H7 (cell line): ENCODE measurements at regions not wholly inside any gene's neighbourhood (a gene's known extent, or its start where the extent isn't known, plus 50 kb on each side); places are given as distances from the start of the nearest gene placed in this dataset.
"Not testable (repeated sequence)": the region's sequence is repeated elsewhere in the genome, so short reads cannot be mapped to it uniquely, and the experiment has no call there.

Experiments
- DNase-seq: peaks from one replicate; pipeline ENCODE4 v3.0.0; 2012
- H3K27me3 ChIP-seq: 2 replicates; pipeline ENCODE4 v1.6.0; 2011; ENCODE audit warnings: mild to moderate bottlenecking, low read length; ENCODE audit not compliant: control insufficient read depth, insufficient read depth
- H3K36me3 ChIP-seq: replicated peaks from 2 replicates; pipeline ENCODE4 v1.5.1; 2011; ENCODE audit warnings: low read length; ENCODE audit not compliant: control insufficient read depth, insufficient read depth
- H3K4me3 ChIP-seq: 2 replicates; pipeline ENCODE4 v1.5.1; 2011; ENCODE audit warnings: low read depth, mild to moderate bottlenecking, control low read depth, low read length, moderate library complexity; ENCODE audit not compliant: insufficient read depth

DNA sequence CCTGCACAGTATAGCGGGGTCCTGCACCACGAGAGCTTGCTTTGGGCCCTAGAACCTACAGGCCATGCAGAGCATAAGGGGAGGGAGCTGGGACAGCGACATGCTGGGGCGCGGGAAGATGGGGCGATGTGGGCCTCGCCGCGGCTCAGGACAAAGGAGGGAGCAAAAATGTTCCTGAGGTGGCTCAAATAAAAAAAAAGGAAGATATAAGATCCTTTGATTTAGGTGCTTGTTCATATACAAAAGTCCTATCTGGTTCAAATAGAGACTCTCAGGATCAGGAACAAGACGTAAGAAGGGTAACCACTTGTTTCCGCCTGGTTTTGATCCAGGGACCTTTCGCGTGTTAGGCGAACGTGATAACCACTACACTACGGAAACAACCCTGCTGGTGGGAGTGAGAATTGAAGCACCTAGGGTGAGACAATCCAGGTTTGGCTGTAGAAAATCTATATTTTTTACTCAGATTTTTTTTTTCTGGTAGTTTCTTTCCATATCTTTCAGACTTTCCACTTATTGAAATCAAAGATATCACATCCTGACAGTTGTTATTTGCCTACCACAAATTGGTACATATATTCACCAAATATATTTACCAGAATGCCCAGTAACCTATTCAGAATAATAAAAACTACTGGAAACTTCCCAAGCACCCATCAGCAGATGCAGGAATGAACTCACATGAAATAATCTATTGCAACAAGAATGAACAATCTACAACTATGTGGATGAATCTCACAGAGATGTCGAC is 177.9 kb upstream of the ZNF184 start:
- H3K36me3 ChIP-seq, result no peaks in the 10 kb centered on the region
- DNase-seq, result peak; percentile 81
- peak overlapping the region; percentile 54 for H3K4me3 ChIP-seq
- H3K27me3 ChIP-seq, result no peaks in the 10 kb centered on the region

DNA sequence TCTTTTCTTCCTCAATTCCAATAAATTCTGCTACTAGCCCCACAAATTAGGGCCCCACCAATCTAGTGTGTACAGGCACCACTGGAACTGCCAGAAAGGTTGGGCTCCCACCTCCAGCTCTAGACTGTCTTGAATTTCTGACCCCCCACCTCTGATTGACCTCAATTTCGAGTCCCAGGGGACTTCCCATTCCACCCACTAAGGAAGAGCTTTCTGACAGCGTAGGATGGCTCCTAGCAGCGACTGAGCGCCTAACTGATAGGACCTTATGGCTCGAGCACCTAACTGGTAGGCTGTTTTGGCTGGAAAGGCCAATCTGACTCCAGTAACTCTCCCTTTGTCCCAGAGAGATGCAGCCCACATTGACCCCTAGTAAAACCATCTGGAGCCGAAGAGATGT is 171.6 kb upstream of the ZNF184 start:
- Histone ChIP-seq H3K36me3 (no peaks in the 10 kb centered on the region), H3K4me3 (no peak overlapping the region), H3K27me3 (no peaks in the 10 kb centered on the region)
- DNase-seq, result no peak

DNA sequence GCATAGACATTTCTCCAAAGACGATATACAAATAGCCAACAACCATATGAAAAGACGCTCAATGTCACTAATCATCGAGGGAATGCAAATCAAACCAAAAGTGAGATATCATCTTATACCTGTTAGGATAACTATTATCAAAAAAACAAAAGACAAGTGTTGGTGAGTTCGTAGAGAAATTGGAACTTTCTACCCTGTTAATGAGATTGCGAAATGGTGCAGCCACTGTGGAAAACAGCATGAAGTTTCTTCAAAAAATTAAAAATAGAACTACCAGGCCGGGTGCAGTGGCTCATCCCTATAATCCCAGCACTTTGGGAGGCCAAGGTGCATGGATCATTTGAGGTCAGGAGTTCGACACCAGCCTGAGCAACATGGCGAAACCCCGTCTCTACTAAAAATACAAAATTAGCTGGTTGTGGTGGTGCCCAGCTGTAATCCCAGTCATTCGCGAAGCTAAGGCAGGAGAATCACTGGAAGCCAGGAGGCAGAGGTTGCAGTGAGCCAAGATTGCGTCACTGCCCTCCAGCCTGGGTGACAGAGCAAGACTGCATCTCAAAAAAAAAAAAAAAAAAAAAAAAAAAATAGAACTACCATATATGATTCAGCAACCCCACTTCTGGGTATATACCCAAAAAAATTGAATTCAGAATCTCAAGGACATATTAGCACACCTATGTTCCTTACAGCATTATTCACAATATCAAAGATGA is 170.0 kb upstream of the ZNF184 start:
- DNase-seq, result no peak
- Histone ChIP-seq H3K36me3 (no peaks in the 10 kb centered on the region), H3K27me3 (no peaks in the 10 kb centered on the region), H3K4me3 (no peak overlapping the region)

DNA sequence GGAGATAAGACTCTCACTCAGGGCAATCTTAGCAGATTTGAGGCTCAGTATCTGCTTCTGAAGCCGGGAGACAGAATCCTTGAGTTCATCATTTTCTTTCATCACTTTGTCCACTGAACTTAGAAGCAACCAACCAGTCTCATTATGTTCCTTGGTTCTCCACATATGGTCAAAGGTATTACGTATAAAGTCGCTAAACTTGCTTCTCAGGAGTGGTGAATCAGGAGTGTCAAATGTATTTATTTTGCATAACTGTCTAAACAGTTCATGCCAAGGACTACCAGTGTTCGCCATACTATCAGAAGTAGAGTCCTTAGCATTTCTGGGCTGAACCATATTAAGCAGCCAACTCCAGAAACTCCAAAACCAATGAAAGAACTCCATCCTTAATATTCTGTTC is 163.0 kb upstream of the ZNF184 start:
- not testable (repeated sequence) for H3K27me3 ChIP-seq, H3K4me3 ChIP-seq, H3K36me3 ChIP-seq, DNase-seq

DNA sequence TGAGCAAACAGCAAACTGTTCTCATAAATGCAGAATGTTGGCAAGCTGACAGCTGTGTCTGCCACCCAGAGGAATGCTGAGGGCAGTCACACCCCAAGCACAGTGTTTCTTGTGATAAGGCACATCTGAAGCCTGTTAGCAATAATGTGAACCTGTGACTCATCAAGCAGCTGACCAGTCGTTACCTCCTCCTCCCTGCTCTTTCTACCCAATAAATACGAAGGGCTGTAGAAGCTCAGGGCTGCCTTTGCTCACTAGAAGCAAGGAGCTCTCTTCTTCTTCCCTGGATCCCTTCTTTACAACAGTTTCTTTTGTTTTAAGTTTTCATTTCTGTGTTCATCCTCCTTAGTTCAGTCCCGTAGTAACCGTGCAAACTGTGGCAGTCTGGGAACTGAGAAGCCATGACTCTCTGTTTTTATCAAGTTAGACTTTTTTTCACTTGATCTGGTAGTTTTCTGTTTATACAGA is 160.3 kb upstream of the ZNF184 start:
- DNase-seq, H3K4me3 ChIP-seq, H3K27me3 ChIP-seq, H3K36me3 ChIP-seq: not testable (repeated sequence)

DNA sequence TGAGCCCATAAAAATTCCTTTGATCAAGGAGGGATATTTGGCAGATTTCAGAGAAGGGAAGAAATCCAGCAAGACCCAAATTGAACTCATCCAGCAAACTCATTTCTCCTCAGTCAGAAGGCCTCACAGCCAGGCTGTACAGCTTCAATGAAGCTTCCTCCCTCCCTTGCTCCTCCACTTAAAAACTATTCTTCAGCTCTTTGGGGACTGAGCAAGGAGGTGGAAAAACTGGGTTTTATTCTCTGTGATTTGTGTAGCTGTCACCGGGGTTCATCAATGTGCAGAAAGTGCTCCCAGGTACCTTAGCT is 158.7 kb upstream of the ZNF184 start:
- DNase-seq, result no peak
- no peaks in the 10 kb centered on the region for H3K36me3 ChIP-seq
- H3K27me3 ChIP-seq, result peaks cover 2% of the 10 kb centered on the region; the same call in 1 of the 2 replicates
- no peak overlapping the region for H3K4me3 ChIP-seq

DNA sequence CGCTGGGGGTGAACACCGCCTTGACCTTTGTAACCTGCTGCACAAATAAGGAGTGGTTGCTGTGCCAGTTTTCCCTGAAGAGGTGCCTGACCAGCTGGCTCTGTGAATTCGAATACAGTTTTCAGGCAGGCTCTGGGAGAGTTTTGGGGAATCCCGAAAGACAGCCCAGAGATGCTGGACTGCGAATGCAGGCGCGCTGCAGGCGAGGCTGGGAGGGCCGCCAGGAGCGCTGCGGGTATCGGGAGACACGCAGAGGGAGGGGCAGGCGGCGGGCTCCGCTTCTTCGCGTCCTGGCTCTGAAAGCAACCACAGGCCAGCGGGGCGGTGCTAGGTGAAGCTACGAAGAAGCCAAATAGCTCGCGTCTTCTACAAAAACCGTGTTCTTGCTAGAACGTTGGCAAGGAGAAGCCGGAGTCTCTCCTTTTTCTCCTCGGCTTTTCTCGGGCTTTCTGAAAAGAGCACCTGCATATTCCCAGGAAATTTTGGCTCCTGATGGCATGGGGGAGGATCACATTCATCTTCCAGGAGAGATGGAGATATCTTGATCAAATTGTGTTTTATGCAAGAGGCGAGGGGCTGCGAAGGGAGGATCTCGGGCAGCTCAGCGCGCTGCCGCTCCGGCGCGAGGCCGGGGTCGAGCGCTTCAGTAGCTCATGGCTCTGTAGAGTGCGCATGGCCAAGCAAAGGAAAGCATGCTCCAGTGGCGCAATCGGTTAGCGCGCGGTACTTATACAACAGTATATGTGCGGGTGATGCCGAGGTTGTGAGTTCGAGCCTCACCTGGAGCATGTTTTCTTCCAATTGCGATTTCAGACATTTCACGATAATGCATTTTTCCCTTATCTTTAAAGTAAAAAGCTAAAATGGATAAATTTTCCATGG is 158.1 kb upstream of the ZNF184 start:
- Histone ChIP-seq H3K36me3 (no peaks in the 10 kb centered on the region), H3K27me3 (peaks cover 2% of the 10 kb centered on the region; the same call in 1 of the 2 replicates), H3K4me3 (peak overlapping the region; percentile 91)
- peak; percentile 85 for DNase-seq

DNA sequence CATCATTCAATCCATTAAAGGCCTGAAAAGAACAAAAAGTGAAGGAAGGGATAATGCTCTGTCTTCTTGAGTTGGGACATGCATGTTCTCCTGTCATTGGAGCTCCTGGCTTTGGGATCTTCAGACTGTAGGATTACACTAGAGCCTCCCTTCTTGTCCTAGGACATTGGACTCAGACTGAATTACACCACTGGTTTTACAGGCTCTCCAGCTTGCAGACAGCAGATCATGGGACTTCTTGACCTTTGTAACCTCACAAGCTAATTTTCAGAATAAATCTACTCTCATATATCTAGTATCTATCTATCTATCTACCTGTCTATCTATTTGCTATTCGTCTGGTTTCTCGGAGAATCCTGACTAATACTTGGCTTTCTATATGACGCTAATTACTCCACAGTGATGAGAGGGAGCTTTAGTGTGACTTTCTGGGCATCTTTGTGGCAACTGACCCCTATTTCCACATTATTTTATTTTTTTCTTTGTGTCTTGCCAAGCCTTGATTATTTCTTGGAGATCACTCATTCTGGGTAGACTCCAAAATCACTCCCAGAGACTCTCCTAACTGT is 151.9 kb upstream of the ZNF184 start:
- no peaks in the 10 kb centered on the region for H3K36me3 ChIP-seq
- no peak overlapping the region for H3K4me3 ChIP-seq
- no peak for DNase-seq
- no peaks in the 10 kb centered on the region for H3K27me3 ChIP-seq

DNA sequence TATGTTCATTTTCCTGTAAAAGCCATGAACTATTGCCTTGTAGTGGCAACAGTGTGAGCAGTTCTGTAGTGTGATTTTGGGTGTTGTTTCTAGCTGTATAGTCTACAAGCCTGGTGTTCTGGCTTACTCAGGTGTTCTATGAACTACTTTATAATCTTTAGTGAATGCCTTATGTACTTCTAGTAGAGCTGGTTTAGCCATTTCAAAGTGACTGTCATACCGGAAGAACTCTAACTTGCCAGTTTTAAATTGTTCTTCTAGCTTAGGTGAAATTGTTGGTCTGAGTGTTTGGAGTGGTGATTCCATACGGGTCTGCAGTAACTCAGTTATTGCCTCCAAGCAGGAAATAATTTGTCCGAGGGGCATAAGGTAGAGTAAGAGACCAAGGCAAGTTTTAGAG is 150.2 kb upstream of the ZNF184 start:
- Histone ChIP-seq H3K4me3 (no peak overlapping the region), H3K27me3 (no peaks in the 10 kb centered on the region), H3K36me3 (no peaks in the 10 kb centered on the region)
- no peak for DNase-seq

DNA sequence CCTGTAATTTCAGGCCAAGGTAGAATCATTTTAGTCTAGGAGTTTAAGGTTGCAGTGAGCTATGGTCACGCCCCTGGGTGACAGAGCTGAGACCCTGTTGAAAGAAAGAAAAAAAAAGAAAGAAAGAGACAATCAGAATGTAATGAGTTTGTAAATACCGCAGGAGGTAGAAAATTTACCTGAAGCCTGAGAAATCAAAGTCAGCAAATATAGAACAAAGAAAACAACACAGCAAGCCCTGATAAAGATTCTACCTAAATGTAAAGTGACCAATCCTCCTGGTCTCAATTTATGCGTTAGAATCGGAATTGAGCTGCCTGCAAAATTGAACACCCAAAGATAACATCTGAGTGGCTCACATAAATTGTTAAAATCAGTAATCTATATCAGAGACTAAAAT is 146.5 kb upstream of the ZNF184 start:
- no peak for DNase-seq
- Histone ChIP-seq H3K27me3 (peaks cover 7% of the 10 kb centered on the region; the same call in 1 of the 2 replicates), H3K4me3 (no peak overlapping the region), H3K36me3 (no peaks in the 10 kb centered on the region)

DNA sequence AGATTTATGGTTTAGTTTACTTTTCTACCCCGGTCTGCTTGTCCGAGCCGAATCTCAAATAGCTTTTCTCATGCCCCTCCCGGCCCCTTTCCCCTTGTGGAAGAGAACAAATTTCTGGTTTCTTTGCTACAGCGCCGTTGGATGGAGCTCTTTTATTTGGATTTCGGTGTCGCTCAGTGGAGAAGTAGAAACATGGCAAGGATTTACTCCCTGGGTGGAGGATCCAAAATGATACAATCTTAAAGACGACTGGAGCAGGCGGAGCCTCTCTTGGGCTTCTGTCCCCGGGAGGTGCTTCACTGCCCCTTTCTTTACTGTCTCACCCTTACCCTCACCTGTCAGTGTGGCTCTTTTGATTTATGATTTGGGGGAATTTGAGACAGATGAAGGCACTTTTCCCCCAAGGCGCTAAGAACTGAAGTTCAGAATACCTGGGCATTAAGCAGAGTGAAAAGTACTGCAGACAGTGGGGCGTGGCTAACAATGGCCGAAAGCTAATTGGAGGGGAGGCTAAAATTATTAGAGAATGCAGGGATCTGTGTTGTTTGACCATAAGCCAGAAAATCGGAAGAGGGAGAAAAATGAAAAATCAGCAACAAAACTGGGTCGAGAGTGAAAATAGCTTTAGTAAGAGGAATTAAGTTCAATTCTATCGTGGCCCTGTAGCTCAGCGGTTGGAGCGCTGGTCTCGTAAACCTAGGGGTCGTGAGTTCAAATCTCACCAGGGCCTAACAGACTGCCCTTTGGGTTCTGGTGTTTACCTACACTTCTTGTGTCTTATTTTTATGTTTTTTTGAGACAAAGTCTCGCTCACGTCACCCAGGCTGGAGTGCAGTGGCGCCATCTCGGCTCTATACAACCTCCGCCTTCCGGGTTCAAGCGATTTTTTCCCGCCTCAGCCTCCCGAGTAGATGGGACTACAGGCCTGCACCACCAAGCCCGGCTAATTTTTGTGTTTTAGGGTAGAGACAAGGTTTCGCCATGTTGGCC is 145.1 kb upstream of the ZNF184 start:
- no peaks in the 10 kb centered on the region for H3K36me3 ChIP-seq
- DNase-seq, result peak; percentile 60
- peaks cover 7% of the 10 kb centered on the region; the same call in 1 of the 2 replicates for H3K27me3 ChIP-seq
- H3K4me3 ChIP-seq, result peak overlapping the region; percentile 53

DNA sequence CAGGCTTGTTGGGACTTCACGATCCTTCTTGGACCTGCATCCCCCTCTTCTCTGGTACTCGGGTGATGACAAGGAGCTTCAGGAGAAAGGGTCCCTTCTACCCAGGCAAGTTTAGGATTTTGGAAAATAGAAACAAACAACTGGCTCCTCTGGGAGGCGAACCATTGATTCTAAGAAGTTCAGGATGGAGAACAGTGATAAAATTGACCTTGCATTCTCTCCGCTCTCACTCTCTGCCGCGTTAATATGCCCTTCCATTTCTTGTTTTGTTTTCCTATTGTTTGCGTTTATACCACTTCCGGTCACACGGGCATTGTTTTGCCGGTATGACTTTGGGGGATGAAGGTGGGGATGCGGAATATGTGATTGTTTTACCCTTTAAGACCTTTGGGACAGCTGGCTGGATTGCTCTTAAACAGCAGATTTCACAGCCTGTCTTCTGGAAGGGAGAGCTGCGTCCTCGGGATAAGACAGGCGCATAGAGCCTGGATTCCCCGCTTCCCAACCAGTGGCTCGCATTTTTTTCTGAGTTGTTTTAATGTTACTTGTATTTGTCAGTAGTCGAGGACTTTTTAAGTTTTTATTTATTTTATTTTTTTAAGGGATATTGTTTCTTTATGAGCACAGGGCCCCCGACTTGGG is 144.3 kb upstream of the ZNF184 start:
- H3K27me3 ChIP-seq, result peaks cover 7% of the 10 kb centered on the region; the same call in 1 of the 2 replicates
- peak; percentile 40 for DNase-seq

More for the DNA sequence above, 144.3 kb upstream of the ZNF184 start:
- no peaks in the 10 kb centered on the region for H3K36me3 ChIP-seq
- peak overlapping the region; percentile 53 for H3K4me3 ChIP-seq
